Gastroesophageal sphincter (tissue), 3 donors: ENCODE measurements at regions not wholly inside any gene's neighbourhood (a gene's known extent, or its start where the extent isn't known, plus 50 kb on each side); places are given as distances from the start of the nearest gene placed in this dataset.

ENCODE experiments used
- CTCF ChIP-seq, 4 experiments: fragments of 200-600 bp in 2 of 4; fragments of 450-650 bp in 2 of 4; sonication (generic) in 1 of 4; IDR thresholded peaks; one replicate each; pipeline ENCODE4 v1.5.1; 2017 to 2019; ENCODE audit warnings: antibody characterized with exemption in 4 of 4, mild to moderate bottlenecking in 2 of 4, moderate library complexity in 2 of 4
- EP300 ChIP-seq: sonication (generic); formaldehyde crosslinking; IDR thresholded peaks from one replicate; pipeline ENCODE4 v1.6.1; 2017; ENCODE audit warnings: antibody characterized with exemption, mild to moderate bottlenecking
- POLR2A ChIP-seq, 2 donors: fragments of 450-650 bp; IDR thresholded peaks; one replicate each; pipeline ENCODE4 v1.6.1; 2017; ENCODE audit warnings: antibody characterized with exemption in 2 of 2, mild to moderate bottlenecking in 2 of 2, moderate library complexity in 1 of 2
- POLR2AphosphoS5 ChIP-seq: sonication (generic); formaldehyde crosslinking; IDR thresholded peaks from one replicate; pipeline ENCODE4 v1.6.1; 2017; ENCODE audit warnings: antibody characterized with exemption

- no peak for TF ChIP-seq CTCF (IDR thresholded peaks at IDR 0.05)
- no peak for TF ChIP-seq EP300
- no peak for TF ChIP-seq POLR2A (IDR thresholded peaks at IDR 0.05)
- no peak for TF ChIP-seq POLR2AphosphoS5
Measured at GRCh38 chr15:67931861-67932260, 92.0 kb upstream of the RNU6-1 start.
